Prostate gland (tissue), 2 donors: ENCODE measurements at regions not wholly inside any gene's neighbourhood (a gene's known extent, or its start where the extent isn't known, plus 50 kb on each side); places are given as distances from the start of the nearest gene placed in this dataset.

ENCODE experiments used
- CTCF ChIP-seq, 4 experiments: fragments of 200-600 bp in 2 of 4; fragments of 450-650 bp in 2 of 4; sonication (generic) in 2 of 4; IDR thresholded peaks; 1 replicate in 3 of 4; 2 replicates in 1 of 4; pipeline ENCODE4 v1.5.1; 2016 to 2019; ENCODE audit warnings: antibody characterized with exemption in 4 of 4, mild to moderate bottlenecking in 2 of 4, moderate library complexity in 2 of 4
- POLR2A ChIP-seq: fragments of 450-650 bp; IDR thresholded peaks from one replicate; pipeline ENCODE4 v1.6.1; 2016; ENCODE audit warnings: antibody characterized with exemption, mild to moderate bottlenecking
- POLR2AphosphoS5 ChIP-seq: sonication (generic); formaldehyde crosslinking; IDR thresholded peaks from one replicate; pipeline ENCODE4 v1.6.1; 2017; ENCODE audit warnings: antibody characterized with exemption

- TF ChIP-seq CTCF (IDR thresholded peaks at IDR 0.05) (no peak), POLR2AphosphoS5 (no peak), POLR2A (no peak)
Observed at GRCh38 chr13:112324116-112324515, 52.0 kb upstream of the SPACA7 start.
